ENCODE measurements at regions not wholly inside any gene's neighbourhood (a gene's known extent, or its start where the extent isn't known, plus 50 kb on each side); places are given as distances from the start of the nearest gene placed in this dataset.

DNA sequence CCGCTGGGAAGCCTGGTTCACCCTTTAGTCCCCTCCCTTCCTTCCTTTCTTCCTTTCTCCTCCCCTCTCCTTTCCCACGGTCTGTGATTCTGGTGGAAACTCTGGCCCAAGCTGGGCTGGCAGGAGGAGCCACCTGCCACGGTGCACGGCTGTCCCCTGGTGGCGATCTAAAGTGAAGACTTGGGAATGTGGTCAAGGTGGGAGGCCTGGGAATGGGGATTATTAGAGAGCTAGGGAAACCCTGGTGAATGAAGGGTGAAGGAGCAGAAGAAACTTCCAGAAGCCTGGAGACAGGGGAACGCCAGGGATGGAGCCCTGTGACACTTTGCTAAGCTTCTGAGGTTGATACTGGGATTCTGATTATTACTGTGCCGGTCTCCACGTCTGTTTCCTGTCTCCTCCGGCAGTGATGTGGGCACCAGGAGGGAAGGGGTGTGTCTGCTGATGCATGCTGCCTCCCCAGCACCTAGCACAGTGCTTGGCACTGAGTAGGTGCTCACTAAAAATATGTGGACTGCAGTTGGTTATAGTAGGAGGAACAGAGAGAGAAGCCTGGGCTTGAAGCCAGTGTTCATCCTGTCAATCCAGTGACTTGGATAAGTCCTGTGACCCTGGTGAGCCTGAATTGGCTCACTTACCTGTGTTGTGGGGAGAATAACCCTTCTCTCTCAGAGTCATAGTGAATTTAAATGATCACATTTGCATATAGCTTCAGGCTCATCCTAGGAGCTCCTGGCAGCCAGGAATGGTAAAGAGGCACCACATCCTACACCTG is 71.2 kb upstream of the NBPF3 start (continued):
- TF ChIP-seq, protein P1, sequence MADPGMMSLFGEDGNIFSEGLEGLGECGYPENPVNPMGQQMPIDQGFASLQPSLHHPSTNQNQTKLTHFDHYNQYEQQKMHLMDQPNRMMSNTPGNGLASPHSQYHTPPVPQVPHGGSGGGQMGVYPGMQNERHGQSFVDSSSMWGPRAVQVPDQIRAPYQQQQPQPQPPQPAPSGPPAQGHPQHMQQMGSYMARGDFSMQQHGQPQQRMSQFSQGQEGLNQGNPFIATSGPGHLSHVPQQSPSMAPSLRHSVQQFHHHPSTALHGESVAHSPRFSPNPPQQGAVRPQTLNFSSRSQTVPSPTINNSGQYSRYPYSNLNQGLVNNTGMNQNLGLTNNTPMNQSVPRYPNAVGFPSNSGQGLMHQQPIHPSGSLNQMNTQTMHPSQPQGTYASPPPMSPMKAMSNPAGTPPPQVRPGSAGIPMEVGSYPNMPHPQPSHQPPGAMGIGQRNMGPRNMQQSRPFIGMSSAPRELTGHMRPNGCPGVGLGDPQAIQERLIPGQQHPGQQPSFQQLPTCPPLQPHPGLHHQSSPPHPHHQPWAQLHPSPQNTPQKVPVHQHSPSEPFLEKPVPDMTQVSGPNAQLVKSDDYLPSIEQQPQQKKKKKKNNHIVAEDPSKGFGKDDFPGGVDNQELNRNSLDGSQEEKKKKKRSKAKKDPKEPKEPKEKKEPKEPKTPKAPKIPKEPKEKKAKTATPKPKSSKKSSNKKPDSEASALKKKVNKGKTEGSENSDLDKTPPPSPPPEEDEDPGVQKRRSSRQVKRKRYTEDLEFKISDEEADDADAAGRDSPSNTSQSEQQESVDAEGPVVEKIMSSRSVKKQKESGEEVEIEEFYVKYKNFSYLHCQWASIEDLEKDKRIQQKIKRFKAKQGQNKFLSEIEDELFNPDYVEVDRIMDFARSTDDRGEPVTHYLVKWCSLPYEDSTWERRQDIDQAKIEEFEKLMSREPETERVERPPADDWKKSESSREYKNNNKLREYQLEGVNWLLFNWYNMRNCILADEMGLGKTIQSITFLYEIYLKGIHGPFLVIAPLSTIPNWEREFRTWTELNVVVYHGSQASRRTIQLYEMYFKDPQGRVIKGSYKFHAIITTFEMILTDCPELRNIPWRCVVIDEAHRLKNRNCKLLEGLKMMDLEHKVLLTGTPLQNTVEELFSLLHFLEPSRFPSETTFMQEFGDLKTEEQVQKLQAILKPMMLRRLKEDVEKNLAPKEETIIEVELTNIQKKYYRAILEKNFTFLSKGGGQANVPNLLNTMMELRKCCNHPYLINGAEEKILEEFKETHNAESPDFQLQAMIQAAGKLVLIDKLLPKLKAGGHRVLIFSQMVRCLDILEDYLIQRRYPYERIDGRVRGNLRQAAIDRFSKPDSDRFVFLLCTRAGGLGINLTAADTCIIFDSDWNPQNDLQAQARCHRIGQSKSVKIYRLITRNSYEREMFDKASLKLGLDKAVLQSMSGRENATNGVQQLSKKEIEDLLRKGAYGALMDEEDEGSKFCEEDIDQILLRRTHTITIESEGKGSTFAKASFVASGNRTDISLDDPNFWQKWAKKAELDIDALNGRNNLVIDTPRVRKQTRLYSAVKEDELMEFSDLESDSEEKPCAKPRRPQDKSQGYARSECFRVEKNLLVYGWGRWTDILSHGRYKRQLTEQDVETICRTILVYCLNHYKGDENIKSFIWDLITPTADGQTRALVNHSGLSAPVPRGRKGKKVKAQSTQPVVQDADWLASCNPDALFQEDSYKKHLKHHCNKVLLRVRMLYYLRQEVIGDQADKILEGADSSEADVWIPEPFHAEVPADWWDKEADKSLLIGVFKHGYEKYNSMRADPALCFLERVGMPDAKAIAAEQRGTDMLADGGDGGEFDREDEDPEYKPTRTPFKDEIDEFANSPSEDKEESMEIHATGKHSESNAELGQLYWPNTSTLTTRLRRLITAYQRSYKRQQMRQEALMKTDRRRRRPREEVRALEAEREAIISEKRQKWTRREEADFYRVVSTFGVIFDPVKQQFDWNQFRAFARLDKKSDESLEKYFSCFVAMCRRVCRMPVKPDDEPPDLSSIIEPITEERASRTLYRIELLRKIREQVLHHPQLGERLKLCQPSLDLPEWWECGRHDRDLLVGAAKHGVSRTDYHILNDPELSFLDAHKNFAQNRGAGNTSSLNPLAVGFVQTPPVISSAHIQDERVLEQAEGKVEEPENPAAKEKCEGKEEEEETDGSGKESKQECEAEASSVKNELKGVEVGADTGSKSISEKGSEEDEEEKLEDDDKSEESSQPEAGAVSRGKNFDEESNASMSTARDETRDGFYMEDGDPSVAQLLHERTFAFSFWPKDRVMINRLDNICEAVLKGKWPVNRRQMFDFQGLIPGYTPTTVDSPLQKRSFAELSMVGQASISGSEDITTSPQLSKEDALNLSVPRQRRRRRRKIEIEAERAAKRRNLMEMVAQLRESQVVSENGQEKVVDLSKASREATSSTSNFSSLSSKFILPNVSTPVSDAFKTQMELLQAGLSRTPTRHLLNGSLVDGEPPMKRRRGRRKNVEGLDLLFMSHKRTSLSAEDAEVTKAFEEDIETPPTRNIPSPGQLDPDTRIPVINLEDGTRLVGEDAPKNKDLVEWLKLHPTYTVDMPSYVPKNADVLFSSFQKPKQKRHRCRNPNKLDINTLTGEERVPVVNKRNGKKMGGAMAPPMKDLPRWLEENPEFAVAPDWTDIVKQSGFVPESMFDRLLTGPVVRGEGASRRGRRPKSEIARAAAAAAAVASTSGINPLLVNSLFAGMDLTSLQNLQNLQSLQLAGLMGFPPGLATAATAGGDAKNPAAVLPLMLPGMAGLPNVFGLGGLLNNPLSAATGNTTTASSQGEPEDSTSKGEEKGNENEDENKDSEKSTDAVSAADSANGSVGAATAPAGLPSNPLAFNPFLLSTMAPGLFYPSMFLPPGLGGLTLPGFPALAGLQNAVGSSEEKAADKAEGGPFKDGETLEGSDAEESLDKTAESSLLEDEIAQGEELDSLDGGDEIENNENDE (IDR thresholded peaks at IDR 0.05; ENCODE audit: low read depth, low read length), result no peak
- TF ChIP-seq, protein P2, sequence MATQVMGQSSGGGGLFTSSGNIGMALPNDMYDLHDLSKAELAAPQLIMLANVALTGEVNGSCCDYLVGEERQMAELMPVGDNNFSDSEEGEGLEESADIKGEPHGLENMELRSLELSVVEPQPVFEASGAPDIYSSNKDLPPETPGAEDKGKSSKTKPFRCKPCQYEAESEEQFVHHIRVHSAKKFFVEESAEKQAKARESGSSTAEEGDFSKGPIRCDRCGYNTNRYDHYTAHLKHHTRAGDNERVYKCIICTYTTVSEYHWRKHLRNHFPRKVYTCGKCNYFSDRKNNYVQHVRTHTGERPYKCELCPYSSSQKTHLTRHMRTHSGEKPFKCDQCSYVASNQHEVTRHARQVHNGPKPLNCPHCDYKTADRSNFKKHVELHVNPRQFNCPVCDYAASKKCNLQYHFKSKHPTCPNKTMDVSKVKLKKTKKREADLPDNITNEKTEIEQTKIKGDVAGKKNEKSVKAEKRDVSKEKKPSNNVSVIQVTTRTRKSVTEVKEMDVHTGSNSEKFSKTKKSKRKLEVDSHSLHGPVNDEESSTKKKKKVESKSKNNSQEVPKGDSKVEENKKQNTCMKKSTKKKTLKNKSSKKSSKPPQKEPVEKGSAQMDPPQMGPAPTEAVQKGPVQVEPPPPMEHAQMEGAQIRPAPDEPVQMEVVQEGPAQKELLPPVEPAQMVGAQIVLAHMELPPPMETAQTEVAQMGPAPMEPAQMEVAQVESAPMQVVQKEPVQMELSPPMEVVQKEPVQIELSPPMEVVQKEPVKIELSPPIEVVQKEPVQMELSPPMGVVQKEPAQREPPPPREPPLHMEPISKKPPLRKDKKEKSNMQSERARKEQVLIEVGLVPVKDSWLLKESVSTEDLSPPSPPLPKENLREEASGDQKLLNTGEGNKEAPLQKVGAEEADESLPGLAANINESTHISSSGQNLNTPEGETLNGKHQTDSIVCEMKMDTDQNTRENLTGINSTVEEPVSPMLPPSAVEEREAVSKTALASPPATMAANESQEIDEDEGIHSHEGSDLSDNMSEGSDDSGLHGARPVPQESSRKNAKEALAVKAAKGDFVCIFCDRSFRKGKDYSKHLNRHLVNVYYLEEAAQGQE (IDR thresholded peaks at IDR 0.05; ENCODE audit: borderline replicate concordance), result peak; percentile 98
- TF ChIP-seq, protein P2 (CRISPR knock-in tag; IDR thresholded peaks at IDR 0.05; ENCODE audit: low read depth), result 0 out of 2 replicates have a peak, but pooled peaks have one; percentile 34

Measured in K562 (cell line).